Fibroblast of villous mesenchyme (primary cell): ENCODE measurements at regions not wholly inside any gene's neighbourhood (a gene's known extent, or its start where the extent isn't known, plus 50 kb on each side); places are given as distances from the start of the nearest gene placed in this dataset.

Source experiments
- DNase-seq: peaks from one replicate; pipeline ENCODE4 v3.0.0-alpha.2; 2010; ENCODE audit warnings: low read depth
- H3K4me3 ChIP-seq: 2 replicates; pipeline ENCODE4 v1.5.1; 2011; ENCODE audit warnings: low read depth, mild to moderate bottlenecking, low read length
- CTCF ChIP-seq: IDR thresholded peaks from 2 replicates; pipeline ENCODE4 v1.5.1; 2012; ENCODE audit warnings: low read depth, mild to moderate bottlenecking, low read length; ENCODE audit not compliant: insufficient read depth

GRCh38 chr4:132245319-132245718 is 903.8 kb upstream of the PCDH10 start:
- no peak overlapping the region for H3K4me3 ChIP-seq
- TF ChIP-seq CTCF = no peak

GRCh38 chr4:132264176-132264575 is 884.9 kb upstream of the PCDH10 start:
- TF ChIP-seq CTCF = no peak
- no peak overlapping the region for H3K4me3 ChIP-seq
- DNase-seq = peak; percentile 10

More at GRCh38 chr4:132245319-132245718, 903.8 kb upstream of the PCDH10 start:
- no peak for DNase-seq

DNA sequence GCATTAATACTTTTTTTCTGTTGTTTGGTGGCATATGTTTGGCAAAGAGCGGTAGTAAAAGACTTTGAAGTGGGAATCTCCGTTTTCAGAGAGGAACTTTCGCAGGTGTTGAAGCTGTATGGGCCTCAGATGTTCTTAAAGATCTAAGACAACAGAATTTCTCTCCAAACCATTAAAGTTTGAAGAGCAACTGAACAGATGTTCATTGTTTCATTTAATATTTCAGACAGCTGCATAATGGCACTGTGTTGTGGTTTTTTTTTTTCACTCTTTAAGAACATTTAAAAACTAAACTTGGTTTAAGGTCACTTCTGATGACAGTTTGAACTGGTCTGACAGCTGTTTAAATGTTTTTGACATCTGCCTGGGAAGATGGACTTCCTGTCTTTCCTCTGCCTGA is 882.7 kb upstream of the PCDH10 start:
- no peak for TF ChIP-seq CTCF
- H3K4me3 ChIP-seq = no peak overlapping the region
- no peak for DNase-seq

- no peak for DNase-seq
Measured at GRCh38 chr4:132267321-132267720, 881.8 kb upstream of the PCDH10 start.

DNA sequence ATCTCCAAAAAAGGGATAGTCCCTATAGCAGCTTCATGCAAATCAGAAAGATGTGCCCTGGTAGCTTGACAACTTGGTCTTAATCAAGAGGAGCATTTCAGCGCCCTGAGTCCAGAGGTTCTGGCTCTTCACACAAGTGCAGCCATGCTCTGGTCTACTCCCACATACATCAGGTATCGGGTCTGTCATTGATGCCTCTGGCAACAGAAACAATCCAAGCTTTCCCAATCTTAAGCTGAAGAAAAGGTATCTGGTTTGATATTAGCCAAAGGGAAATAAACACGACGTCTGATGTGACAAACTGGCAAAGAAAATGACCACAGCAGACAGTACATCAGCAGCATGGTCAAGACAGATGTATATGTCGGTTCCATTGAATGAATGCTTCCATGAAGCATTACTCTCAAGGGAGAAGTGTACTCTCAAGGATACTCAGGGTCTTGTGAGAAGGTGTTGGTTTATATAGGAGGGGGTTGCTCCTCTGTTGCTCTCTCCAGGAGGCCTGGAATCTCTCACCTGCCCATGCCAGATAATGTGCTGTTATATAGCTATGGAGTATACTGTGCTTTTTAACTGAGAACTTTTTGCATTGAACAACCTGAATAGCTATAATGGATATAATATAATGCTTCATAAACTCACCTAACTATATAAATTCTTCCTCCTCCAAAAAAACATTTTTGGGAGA is 879.6 kb upstream of the PCDH10 start:
- no peak for TF ChIP-seq CTCF
- no peak overlapping the region for H3K4me3 ChIP-seq
- no peak for DNase-seq

More at GRCh38 chr4:132267321-132267720, 881.8 kb upstream of the PCDH10 start:
- no peak for TF ChIP-seq CTCF
- no peak overlapping the region for H3K4me3 ChIP-seq

DNA sequence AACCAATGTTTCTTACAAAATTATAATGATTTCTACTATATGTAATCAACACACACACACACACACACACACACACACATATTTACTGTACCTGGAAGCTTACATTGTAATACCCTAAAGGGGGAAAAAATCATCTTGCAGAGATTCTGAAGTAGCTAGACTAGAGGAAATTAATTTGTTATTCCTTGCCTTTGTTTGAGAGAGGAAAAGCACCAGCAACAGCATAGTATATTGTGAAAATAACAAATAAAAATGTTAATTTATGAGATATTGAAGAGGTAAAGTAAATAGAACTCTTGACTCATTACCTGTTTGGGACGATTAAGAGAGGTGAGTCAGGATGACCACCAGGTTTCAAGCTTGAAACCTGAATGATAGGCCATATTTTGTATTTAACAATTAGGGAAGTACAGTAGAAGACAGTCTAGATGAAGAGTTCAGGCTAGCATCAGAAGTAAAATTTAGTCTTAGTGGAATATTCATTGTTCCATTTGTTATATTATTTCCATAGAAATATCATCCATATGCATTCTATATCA is 873.4 kb upstream of the PCDH10 start:
- TF ChIP-seq CTCF = no peak
- H3K4me3 ChIP-seq = no peak overlapping the region
- DNase-seq = no peak
